GM21367 (cell line): ENCODE measurements at regions not wholly inside any gene's neighbourhood (a gene's known extent, or its start where the extent isn't known, plus 50 kb on each side); places are given as distances from the start of the nearest gene placed in this dataset.
A peak's percentile ranks its signal among the peaks of the same experiment; 100 is the strongest.
"Not testable (repeated sequence)": the region's sequence is repeated elsewhere in the genome, so short reads cannot be mapped to it uniquely, and the experiment has no call there.

Source experiments
- ATAC-seq: cut with Tn5 transposase; IDR thresholded peaks from one replicate; pipeline ENCODE4 v1.9.1; 2021; ENCODE audit not compliant: unreplicated experiment

- no peak for ATAC-seq
Observed at GRCh38 chr4:111228874-111229273, 606.0 kb upstream of the PITX2 start.

DNA sequence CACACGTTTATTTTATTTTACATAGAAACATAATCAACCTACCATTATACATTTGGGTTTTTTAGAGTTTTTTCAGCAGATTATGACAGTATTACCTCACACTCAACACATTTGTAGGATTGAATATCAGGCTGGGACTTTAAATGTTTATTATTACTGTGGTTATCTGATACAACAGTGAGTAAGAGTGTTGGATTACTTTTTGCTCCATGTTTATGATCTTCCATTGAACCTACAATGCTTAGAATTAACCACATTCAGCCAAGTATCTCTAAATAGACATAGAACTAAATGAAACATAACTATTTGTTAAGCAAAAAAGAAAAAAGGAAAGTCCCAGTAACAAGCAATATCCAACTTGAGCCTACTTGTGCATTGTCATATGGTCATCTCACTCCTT lies 607.4 kb upstream of the PITX2 start:
- ATAC-seq, result no peak

DNA sequence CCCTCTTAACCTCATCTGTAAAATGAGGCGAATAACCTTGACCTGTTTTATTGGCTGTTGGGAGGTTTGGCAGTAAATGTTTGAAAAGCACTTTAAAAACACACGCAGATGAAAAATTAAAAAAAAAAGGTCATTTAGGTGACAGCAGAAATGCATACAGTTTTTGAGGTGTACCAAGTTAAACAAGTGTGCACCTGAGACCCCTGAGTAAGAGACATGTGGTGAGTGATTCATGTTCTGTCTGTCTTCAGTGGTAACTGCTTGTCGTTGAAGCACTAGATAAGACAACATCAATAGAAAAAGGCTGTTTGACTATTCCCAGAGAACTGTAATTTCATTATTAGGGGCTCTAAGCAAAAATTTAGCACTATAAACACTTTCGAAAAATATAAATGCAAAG lies 608.4 kb upstream of the PITX2 start:
- ATAC-seq, result no peak

DNA sequence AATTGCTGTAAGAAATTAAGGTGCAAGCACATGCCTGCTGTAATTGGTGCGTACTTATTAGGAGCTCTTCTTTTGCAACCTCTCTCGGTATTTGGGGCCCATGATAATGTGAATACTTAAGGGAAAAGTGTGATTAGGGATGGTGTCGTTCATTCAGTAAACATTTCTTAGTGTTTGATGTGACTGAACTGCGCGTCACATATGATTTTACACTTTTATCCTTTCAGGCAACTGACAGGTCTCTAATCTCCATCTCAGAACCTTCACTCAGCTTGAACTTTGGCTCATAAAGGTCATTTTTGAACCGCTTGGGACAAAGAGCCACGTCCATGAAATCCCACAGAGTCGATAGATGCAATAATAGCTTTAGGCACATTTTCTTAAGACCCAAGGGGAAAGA lies 612.1 kb upstream of the PITX2 start:
- no peak for ATAC-seq

- ATAC-seq, result no peak
Observed at GRCh38 chr4:111263836-111264235, 641.0 kb upstream of the PITX2 start.

DNA sequence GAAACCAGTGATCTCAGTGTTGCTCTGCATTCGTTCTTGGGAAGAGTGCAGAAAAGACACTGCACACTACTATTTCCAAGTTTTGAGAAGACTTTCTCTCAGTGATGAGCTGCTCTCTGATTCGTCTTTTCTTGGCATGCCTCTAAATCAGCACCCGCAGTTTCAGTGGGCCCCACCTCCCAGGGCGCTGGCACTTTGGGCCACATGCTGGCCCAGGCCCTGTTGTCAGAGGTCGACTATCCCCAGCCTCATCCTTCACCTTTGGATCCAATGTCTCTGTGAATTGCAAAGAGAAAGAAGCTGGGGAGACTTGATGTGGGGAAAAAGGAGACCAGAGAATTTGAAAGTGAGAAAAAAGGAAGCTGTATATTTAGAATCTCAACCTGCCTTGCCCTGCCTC lies 644.1 kb upstream of the PITX2 start:
- no peak for ATAC-seq

- ATAC-seq, result no peak
Observed at GRCh38 chr4:111267786-111268185, 644.9 kb upstream of the PITX2 start.

- no peak for ATAC-seq
Observed at GRCh38 chr4:111268769-111269414, 646.0 kb upstream of the PITX2 start.

GRCh38 chr4:111269439-111269838 lies 646.6 kb upstream of the PITX2 start:
- no peak for ATAC-seq

- no peak for ATAC-seq
Observed at GRCh38 chr4:111274060-111274459, 651.2 kb upstream of the PITX2 start.

DNA sequence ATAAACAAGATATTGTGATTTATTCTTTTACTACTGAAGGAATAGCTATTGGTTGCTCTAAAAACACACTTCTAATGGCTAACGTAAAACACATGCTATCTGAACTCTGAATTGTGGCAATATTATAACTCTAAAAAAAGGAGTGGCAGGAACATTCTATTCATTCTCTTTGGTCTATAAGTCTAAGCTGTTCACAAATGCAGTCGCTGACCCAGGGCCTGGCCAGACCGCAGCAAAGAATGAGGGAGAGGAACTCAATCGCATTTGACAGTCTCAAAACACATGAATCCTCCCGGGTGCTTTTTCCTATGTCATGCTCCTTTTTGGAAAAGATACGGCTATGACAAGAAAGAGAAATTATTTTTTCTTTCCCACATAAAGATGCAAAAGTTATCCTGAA lies 651.6 kb upstream of the PITX2 start:
- ATAC-seq, result no peak

DNA sequence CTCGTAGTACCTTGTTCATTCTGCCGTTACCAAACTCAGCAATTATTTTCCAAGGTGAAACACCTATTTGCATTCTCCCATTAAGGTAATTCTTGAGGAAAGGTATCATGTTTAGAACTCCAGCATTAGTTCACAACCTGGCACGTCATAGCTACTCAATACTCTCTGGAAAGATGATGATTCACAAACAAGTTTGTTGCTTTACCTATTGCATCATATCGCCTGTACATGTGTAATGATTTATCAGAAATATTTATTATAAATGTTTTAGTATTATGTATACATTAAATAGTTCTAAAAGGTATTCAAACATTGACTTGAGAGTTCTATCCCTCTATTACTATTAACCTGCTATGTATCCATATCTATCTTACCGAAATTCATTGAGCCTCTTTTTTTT lies 658.3 kb upstream of the PITX2 start:
- ATAC-seq, result no peak

DNA sequence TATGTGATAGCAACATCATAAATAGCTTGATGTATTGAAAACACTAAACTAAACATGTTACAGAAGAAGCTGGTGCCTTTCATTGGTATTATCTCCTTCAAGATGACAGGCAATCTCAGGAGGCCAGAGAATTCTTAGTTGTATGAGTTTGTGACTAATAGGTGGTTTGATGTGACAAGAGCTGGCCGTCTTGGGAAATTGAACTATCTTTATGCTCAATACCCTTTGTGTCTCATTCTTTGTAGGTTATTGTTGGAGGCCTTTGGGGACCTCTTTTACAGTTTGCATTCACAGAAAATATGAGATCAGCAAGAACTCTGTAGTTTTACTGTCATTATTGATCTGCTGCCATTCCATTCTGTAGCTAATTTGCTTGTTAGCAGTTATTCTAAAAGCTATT lies 659.2 kb upstream of the PITX2 start:
- ATAC-seq, result no peak

DNA sequence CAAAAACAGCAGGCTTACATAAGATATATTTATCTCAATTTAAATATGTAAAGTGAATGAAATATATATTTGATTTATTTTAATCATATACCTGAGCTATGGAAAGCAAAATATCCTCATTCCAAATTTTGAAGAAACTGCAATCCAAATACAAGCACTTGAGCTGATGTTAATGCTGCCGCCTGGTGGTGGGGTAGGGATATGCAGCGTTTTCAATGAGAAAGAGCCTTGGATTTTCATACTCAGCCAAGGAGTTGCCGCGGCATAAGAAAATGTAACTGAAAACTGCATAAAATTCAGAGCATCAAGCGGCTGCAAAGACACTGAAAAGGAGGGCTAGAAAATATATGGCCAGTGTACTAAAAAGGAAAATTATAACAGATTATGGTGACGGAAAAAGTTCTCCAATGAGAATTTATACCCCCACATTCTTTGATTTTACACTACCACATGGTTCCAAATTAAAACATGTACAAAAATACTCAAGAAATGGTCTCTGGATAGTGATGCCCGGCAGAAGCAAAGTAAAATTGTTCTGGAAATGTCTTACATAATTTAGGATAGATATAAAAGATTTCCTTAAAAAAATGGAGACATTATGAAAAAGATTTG lies 660.3 kb upstream of the PITX2 start:
- peak; percentile 66 for ATAC-seq

DNA sequence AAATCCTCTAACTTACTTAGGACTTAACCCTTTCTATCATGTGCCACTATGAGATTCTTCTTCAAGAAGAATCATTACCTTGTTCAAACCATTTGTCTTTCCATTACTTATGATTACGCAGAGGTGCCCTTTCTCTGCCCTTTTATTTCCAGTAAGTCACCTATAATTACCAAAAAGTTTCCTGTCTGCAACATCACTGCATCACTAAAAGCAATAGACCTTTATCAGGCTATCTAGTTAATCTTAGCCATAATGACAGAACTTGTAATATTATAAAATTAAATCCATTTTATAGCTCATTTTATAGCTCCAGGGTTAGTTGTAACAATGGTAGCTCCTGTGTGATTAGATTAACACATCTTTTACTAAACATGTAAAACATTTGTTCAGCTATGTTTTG lies 673.6 kb upstream of the PITX2 start:
- ATAC-seq, result no peak

DNA sequence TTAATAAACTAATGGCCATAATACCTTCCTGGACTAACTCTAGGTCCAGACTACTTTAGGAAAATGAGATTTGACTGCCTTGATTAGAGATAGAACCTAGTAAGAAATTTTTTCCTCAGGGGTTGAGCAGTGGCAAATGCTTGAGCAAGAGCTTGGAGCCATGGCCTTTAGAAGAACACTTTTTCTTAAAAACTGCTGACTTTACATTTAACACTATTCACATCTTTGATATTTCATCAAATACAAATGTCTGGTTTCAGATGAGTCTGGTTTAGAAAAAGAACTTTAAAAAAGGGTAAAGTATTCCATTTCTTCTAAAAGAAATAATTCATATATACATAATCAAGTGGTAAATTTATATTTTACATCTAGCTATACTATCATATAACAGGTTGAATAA lies 680.9 kb upstream of the PITX2 start:
- no peak for ATAC-seq

DNA sequence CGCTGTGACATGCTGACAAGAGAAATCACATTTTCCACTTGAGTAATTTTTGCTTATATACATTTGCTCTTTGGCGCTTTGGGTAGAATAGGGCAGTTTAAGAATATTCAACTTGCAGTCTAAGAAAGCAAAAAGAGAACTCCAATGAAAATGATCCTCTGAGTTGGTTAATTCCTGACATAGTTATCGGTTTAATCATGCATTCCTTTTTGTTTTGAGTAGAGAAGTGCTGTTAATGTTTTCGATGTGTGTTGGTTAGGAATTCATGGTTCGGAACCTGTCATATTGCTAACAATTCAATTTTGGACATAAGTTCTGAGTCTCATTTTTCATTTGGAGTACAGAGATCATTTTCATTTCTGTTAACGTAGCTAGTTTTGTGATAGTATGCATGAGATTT lies 700.6 kb upstream of the PITX2 start:
- no peak for ATAC-seq

- ATAC-seq, result no peak
Observed at GRCh38 chr4:111323916-111324315, 701.0 kb upstream of the PITX2 start.

- ATAC-seq, result no peak
Observed at GRCh38 chr4:111326450-111326849, 703.6 kb upstream of the PITX2 start.

- ATAC-seq, result no peak
Observed at GRCh38 chr4:111330786-111331185, 707.9 kb upstream of the PITX2 start.

DNA sequence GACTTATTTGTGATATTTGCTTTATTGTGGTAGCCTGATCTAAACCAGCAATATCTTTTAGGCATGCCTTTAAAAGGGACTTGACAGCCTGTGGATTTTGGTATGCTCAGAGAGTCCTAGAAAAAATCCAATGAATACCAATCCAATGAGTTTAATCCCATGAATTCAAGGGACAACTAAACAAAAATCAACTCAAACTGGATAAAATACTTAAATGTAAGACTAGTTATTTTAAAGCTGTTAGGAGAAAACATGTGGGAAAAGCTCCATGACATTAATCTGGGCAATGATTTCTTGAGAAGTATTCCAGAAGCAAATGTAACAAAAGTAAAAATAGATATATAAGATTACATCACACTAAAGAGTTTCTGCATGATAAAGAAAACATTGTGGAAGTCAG lies 711.5 kb upstream of the PITX2 start:
- no peak for ATAC-seq

DNA sequence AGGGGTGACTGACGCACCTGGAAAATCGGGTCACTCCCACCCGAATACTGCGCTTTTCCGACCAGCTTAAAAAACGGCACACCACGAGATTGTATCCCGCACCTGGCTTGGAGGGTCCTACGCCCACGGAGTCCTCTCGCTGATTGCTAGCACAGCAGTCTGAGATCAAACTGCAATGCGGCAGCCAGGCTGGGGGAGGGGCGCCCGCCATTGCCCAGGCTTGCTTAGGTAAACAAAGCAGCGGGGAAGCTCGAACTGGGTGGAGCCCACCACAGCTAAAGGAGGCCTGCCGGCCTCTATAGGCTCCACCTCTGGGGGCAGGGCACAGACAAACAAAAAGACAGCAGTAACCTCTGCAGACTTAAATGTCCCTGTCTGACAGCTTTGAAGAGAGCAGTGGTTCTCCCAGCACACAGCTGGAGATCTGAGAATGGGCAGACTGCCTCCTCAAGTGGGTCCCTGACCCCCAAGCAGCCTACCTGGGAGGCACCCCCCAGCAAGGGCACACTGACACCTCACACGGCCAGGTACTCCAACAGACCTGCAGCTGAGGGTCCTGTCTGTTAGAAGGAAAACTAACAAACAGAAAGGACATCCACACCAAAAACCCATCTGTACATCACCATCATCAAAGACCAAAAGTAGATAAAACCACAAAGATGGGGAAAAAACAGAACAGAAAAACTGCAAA lies 714.5 kb upstream of the PITX2 start:
- ATAC-seq, result not testable (repeated sequence)

DNA sequence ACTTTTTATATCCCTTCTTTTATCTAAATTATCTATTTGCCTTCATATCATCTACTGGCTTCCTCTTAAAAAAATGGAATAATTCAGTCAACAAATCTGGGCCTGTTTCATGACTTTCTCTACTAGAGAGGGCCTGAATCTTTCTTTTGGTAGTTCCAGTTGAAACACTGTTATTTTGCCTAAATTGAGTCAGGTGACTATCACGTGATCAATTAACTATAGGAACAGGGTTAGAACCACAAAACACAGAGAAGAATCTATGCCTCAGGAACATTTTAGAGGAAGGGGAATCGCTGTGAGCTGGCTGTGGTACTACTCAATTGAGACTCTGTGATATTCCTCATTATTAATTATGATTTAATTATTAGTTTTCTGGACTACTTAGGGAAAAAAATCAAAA lies 736.7 kb upstream of the PITX2 start:
- no peak for ATAC-seq
